Lower leg skin (tissue), 4 donors: ENCODE measurements at regions not wholly inside any gene's neighbourhood (a gene's known extent, or its start where the extent isn't known, plus 50 kb on each side); places are given as distances from the start of the nearest gene placed in this dataset.

ENCODE experiments used
- DNase-seq, 2 donors: peaks; one replicate each; pipeline ENCODE4 v3.0.0-alpha.2; 2019; ENCODE audit warnings: low spot score in 2 of 2
- H3K4me3 ChIP-seq: fragments of 200-600 bp; sonication (generic); 2 replicates; pipeline ENCODE4 v1.5.1; 2017; ENCODE audit warnings: mild to moderate bottlenecking, low read depth; ENCODE audit not compliant: poor library complexity, severe bottlenecking
- CTCF ChIP-seq, 3 donors: fragments of 450-650 bp; IDR thresholded peaks; one replicate each; pipeline ENCODE4 v1.5.1; 2016; ENCODE audit warnings: antibody characterized with exemption in 3 of 3, mild to moderate bottlenecking in 3 of 3, moderate library complexity in 2 of 3
- POLR2A ChIP-seq, 2 donors: fragments of 450-650 bp; IDR thresholded peaks; one replicate each; pipeline ENCODE4 v1.6.1; 2016 to 2017; ENCODE audit warnings: antibody characterized with exemption in 2 of 2, mild to moderate bottlenecking in 1 of 2, moderate library complexity in 1 of 2
- WGBS, 2 donors: methylation state at CpG; one replicate each; pipeline ENCODE4 v1.1.5; 2018; 5-methylcytosine and 5-hydroxymethylcytosine counted together
- intact Hi-C: fragments of 100-400 bp; cut with DNase I; formaldehyde crosslinking; loops from one replicate; pipeline ENCODE4 v1.15.0; 2023; ENCODE audit warnings: low total_unique reads

GRCh38 chr10:118955531-118955930, 74.0 kb upstream of the NANOS1 start:
- peak in 1 of 2 donors; percentile 42 for DNase-seq
- 79 to 82% methylated on average over 3 of the region's 3 CpGs for WGBS, 2 donors
- intact Hi-C loops, result no loop called here
- no peak for TF ChIP-seq POLR2A (IDR thresholded peaks at IDR 0.05)
- no peak for TF ChIP-seq CTCF (IDR thresholded peaks at IDR 0.05)
- H3K4me3 ChIP-seq, result no peak overlapping the region

GRCh38 chr10:118955951-118956801, 73.3 kb upstream of the NANOS1 start:
- H3K4me3 ChIP-seq, result no peak overlapping the region
- WGBS, 2 donors, result 87 to 94% methylated on average over 4 of the region's 4 CpGs
- intact Hi-C loops, result no loop called here
- TF ChIP-seq POLR2A (IDR thresholded peaks at IDR 0.05) (no peak), CTCF (IDR thresholded peaks at IDR 0.05) (no peak)
- peak in 1 of 2 donors; percentile 68 for DNase-seq

- no peak for TF ChIP-seq POLR2A (IDR thresholded peaks at IDR 0.05)
- WGBS, 2 donors, result 76 to 92% methylated on average over 5 of the region's 5 CpGs
- no peak overlapping the region for H3K4me3 ChIP-seq
- peak in 1 of 2 donors; percentile 68 for DNase-seq
- intact Hi-C loops, result no loop called here
Observed at GRCh38 chr10:118956802-118957442, 72.6 kb upstream of the NANOS1 start.

- no peak overlapping the region for H3K4me3 ChIP-seq
- DNase-seq, result no peak
- intact Hi-C loops, result no loop called here
- TF ChIP-seq POLR2A (IDR thresholded peaks at IDR 0.05) (no peak), CTCF (IDR thresholded peaks at IDR 0.05) (no peak)
- 91 to 92% methylated on average over 5 of the region's 5 CpGs for WGBS, 2 donors
Observed at GRCh38 chr10:118957443-118957825, 72.1 kb upstream of the NANOS1 start.

GRCh38 chr10:118957966-118958365, 71.5 kb upstream of the NANOS1 start:
- peak in 1 of 2 donors; percentile 46 for DNase-seq
- WGBS, 2 donors, result 96 to 97% methylated on average over 12 of the region's 12 CpGs

More at GRCh38 chr10:118957966-118958365, 71.5 kb upstream of the NANOS1 start:
- H3K4me3 ChIP-seq, result no peak overlapping the region
- no peak for TF ChIP-seq POLR2A (IDR thresholded peaks at IDR 0.05)
- TF ChIP-seq CTCF (IDR thresholded peaks at IDR 0.05), result no peak
- intact Hi-C loops, result no loop called here
